Stimulated activated effector memory CD8-positive, alpha-beta T cell treated with anti-CD3 and anti-CD28 coated beads, Interleukin-12 subunit alpha, Interleukin-12 subunit beta, amount 100 ng/mL, for 72 hours (primary cell): ENCODE measurements at regions not wholly inside any gene's neighbourhood (a gene's known extent, or its start where the extent isn't known, plus 50 kb on each side); places are given as distances from the start of the nearest gene placed in this dataset.

Source experiments
- ATAC-seq: fragments of 150-1000 bp; cut with Tn5 transposase; 2 replicates; pipeline ENCODE4 v1.10.0; 2021
- DNase-seq, 2 donors: peaks; one replicate each; pipeline ENCODE4 v3.0.0; 2021 to 2022; ENCODE audit warnings: low spot score in 2 of 2
- H3K27ac Mint-ChIP-seq: one replicate; pipeline ENCODE4 v1.8.0; 2022; ENCODE audit warnings: mild to moderate bottlenecking, mixed read lengths
- H3K36me3 Mint-ChIP-seq: one replicate; pipeline ENCODE4 v1.8.0; 2022; ENCODE audit warnings: mild to moderate bottlenecking, mixed read lengths
- H3K4me1 Mint-ChIP-seq: one replicate; pipeline ENCODE4 v1.8.0; 2022; ENCODE audit warnings: mixed read lengths
- H3K4me3 Mint-ChIP-seq: one replicate; pipeline ENCODE4 v1.8.0; 2022; ENCODE audit warnings: mild to moderate bottlenecking, mixed read lengths
- H3K9me3 Mint-ChIP-seq: one replicate; pipeline ENCODE4 v1.8.0; 2022; ENCODE audit warnings: mixed read lengths

DNA sequence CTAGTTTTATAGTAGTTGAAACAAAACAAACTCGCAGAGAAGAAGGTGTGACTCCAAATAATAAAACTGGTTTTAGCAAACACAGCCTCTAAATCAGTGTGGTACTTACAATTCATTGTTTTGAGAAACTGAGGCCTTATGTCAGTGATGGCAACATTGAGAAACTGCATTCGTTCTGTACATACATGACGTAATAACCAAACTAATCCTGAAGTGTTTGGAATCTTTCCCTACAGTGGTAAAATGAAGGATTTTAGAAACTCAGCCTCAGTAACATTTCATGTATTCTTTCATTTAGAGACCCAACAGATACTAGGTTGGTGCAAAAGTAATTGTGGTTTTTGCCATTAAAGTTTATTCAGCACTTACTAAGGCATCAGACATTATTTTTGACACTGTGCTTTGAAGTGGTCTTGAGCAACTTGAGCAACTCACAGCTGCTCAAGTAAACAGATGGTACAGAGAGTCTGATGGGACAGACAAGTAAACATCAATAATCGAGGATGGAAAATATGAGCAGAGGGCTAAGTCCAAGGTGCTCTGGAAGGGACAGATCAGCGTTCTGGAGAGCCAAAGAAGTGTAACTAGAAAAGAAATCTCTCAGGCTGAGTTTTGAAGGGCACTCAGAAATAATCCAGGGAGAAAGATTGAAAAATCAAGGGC lies 390.8 kb upstream of the BOD1L1 start:
- H3K9me3 Mint-ChIP-seq = peaks cover 9% of the 10 kb centered on the region
- DNase-seq (no peak), ATAC-seq (no peak)
- no peak overlapping the region for H3K4me3 Mint-ChIP-seq
- no peaks in the 10 kb centered on the region for H3K4me1 Mint-ChIP-seq
- no peak overlapping the region for H3K27ac Mint-ChIP-seq
- no peaks in the 10 kb centered on the region for H3K36me3 Mint-ChIP-seq

- ATAC-seq = no peak
- no peak overlapping the region for H3K27ac Mint-ChIP-seq
Measured at GRCh38 chr4:14022456-14022855, 394.9 kb upstream of the BOD1L1 start.

DNA sequence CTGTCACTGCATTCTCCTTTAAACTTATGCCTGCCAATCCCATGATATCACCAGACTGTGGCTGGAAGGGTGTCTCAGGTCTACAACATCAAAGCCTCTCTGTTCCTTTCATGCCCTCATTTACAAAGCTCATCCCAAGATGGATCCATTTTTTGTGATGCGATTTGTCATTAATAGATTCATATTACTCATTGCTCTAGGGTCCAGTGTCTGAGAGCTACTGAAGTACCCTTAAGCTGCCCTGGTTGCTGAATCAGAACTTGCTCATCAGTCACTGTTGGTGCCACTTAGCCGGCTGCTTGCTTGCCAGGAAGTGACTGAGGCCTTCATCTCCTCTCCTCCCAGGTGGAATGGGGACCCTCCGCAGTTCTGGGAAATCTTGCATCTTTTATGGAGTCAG lies 395.5 kb upstream of the BOD1L1 start:
- ATAC-seq (no peak), DNase-seq (no peak)
- H3K27ac Mint-ChIP-seq = no peak overlapping the region
- no peaks in the 10 kb centered on the region for H3K36me3 Mint-ChIP-seq
- peaks cover 5% of the 10 kb centered on the region for H3K9me3 Mint-ChIP-seq
- no peaks in the 10 kb centered on the region for H3K4me1 Mint-ChIP-seq
- no peak overlapping the region for H3K4me3 Mint-ChIP-seq

More at GRCh38 chr4:14022456-14022855, 394.9 kb upstream of the BOD1L1 start:
- Mint-ChIP-seq H3K9me3 (peaks cover 5% of the 10 kb centered on the region), H3K4me3 (no peak overlapping the region), H3K4me1 (no peaks in the 10 kb centered on the region), H3K36me3 (no peaks in the 10 kb centered on the region)
- no peak for DNase-seq

DNA sequence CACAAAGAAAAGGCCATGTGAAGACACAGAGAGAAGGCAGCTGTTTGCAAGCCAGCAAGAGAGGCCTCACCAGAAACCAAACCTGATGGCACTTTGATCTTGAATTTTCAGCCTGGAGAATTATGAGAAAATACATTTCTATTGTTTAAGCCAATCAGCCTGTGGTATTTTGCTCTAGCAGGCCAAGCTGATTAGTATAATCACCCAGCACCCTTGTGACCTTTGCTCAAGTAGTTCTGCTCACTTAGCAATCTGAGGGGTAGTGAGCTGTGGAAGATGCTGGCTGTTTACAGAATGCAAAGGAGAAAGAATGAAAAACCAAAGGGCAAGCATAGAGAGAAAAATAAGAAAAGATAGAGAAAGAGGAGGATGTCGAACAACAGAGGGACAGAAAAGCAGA lies 396.4 kb upstream of the BOD1L1 start:
- peaks cover 5% of the 10 kb centered on the region for H3K9me3 Mint-ChIP-seq
- H3K4me1 Mint-ChIP-seq = no peaks in the 10 kb centered on the region
- no peaks in the 10 kb centered on the region for H3K36me3 Mint-ChIP-seq
- H3K27ac Mint-ChIP-seq = no peak overlapping the region
- H3K4me3 Mint-ChIP-seq = no peak overlapping the region
- ATAC-seq = no peak
- DNase-seq = no peak

- no peak overlapping the region for H3K4me3 Mint-ChIP-seq
- no peak for DNase-seq
- H3K9me3 Mint-ChIP-seq = peaks cover 7% of the 10 kb centered on the region
- H3K36me3 Mint-ChIP-seq = no peaks in the 10 kb centered on the region
- no peaks in the 10 kb centered on the region for H3K4me1 Mint-ChIP-seq
- no peak for ATAC-seq
- no peak overlapping the region for H3K27ac Mint-ChIP-seq
Measured at GRCh38 chr4:14025111-14025510, 397.6 kb upstream of the BOD1L1 start.

- ATAC-seq (no peak), DNase-seq (no peak)
Measured at GRCh38 chr4:14025891-14026290, 398.4 kb upstream of the BOD1L1 start.

GRCh38 chr4:14028862-14029261 lies 401.3 kb upstream of the BOD1L1 start:
- H3K27ac Mint-ChIP-seq = no peak overlapping the region
- ATAC-seq = no peak
- DNase-seq = no peak
- no peak overlapping the region for H3K4me3 Mint-ChIP-seq
- H3K4me1 Mint-ChIP-seq = no peaks in the 10 kb centered on the region
- no peaks in the 10 kb centered on the region for H3K36me3 Mint-ChIP-seq
- H3K9me3 Mint-ChIP-seq = peaks cover 7% of the 10 kb centered on the region

More at GRCh38 chr4:14025891-14026290, 398.4 kb upstream of the BOD1L1 start:
- Mint-ChIP-seq H3K4me3 (no peak overlapping the region), H3K27ac (no peak overlapping the region), H3K4me1 (no peaks in the 10 kb centered on the region), H3K36me3 (no peaks in the 10 kb centered on the region), H3K9me3 (peaks cover 7% of the 10 kb centered on the region)

DNA sequence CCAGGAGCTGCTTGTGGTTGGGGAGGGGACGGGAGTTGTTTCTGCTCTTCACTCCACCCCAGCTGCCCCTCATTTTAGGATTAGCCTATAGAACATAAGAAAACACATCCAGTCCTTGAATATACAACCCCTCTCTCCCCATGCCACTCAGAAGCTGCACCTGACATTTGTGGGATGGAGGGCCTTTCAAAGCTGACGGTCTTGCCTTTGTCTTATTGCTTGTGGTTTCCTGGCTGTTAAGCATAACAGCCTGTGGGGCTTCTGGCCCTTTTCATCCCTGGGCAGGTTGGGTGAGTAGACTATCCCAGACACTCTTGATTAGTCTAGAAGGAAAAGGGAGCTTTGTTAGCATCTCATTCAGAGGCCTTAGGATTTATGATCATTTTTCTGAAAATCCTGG lies 407.6 kb upstream of the BOD1L1 start:
- H3K4me1 Mint-ChIP-seq = no peaks in the 10 kb centered on the region
- H3K9me3 Mint-ChIP-seq = peaks cover 4% of the 10 kb centered on the region
- no peak overlapping the region for H3K4me3 Mint-ChIP-seq
- DNase-seq (no peak), ATAC-seq (no peak)
- no peak overlapping the region for H3K27ac Mint-ChIP-seq
- no peaks in the 10 kb centered on the region for H3K36me3 Mint-ChIP-seq

- H3K4me1 Mint-ChIP-seq = no peaks in the 10 kb centered on the region
- no peaks in the 10 kb centered on the region for H3K36me3 Mint-ChIP-seq
- no peak overlapping the region for H3K27ac Mint-ChIP-seq
- ATAC-seq (no peak), DNase-seq (no peak)
- H3K9me3 Mint-ChIP-seq = peaks cover 2% of the 10 kb centered on the region
- no peak overlapping the region for H3K4me3 Mint-ChIP-seq
Measured at GRCh38 chr4:14043203-14043602, 415.7 kb upstream of the BOD1L1 start.

GRCh38 chr4:14046642-14047041 lies 419.1 kb upstream of the BOD1L1 start:
- Mint-ChIP-seq H3K36me3 (no peaks in the 10 kb centered on the region), H3K27ac (no peak overlapping the region), H3K4me1 (no peaks in the 10 kb centered on the region), H3K9me3 (no peaks in the 10 kb centered on the region), H3K4me3 (no peak overlapping the region)
- DNase-seq = no peak
- ATAC-seq = no peak

GRCh38 chr4:14047840-14048239 lies 420.3 kb upstream of the BOD1L1 start:
- Mint-ChIP-seq H3K4me1 (no peaks in the 10 kb centered on the region), H3K27ac (no peak overlapping the region), H3K9me3 (no peaks in the 10 kb centered on the region), H3K36me3 (no peaks in the 10 kb centered on the region), H3K4me3 (no peak overlapping the region)
- DNase-seq (no peak), ATAC-seq (no peak)

GRCh38 chr4:14049946-14050345 lies 422.4 kb upstream of the BOD1L1 start:
- H3K4me1 Mint-ChIP-seq = no peaks in the 10 kb centered on the region
- no peaks in the 10 kb centered on the region for H3K36me3 Mint-ChIP-seq
- DNase-seq (no peak), ATAC-seq (no peak)
- no peak overlapping the region for H3K4me3 Mint-ChIP-seq
- no peaks in the 10 kb centered on the region for H3K9me3 Mint-ChIP-seq
- H3K27ac Mint-ChIP-seq = no peak overlapping the region

DNA sequence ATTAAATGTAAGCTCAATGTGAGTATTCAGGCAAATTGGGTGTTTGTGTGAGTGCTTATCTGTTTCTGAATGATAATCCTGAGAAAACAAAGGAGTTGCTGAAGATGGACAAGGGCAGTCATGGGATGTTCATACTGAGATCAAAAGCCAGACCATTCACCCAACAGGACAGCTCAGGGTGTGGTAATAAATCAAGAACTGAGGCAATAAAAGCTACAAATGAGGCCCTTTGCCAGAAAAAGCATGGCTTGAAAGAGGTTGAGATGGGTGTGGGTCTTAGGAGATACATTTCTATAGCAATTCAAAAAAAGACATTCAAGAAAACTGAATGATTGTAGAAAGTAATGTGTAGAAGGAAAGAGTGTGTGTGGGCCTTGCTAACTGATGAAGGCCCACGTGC lies 425.8 kb upstream of the BOD1L1 start:
- H3K4me3 Mint-ChIP-seq = no peak overlapping the region
- H3K27ac Mint-ChIP-seq = no peak overlapping the region
- no peaks in the 10 kb centered on the region for H3K9me3 Mint-ChIP-seq
- H3K36me3 Mint-ChIP-seq = no peaks in the 10 kb centered on the region
- no peak for ATAC-seq
- no peak for DNase-seq
- no peaks in the 10 kb centered on the region for H3K4me1 Mint-ChIP-seq

DNA sequence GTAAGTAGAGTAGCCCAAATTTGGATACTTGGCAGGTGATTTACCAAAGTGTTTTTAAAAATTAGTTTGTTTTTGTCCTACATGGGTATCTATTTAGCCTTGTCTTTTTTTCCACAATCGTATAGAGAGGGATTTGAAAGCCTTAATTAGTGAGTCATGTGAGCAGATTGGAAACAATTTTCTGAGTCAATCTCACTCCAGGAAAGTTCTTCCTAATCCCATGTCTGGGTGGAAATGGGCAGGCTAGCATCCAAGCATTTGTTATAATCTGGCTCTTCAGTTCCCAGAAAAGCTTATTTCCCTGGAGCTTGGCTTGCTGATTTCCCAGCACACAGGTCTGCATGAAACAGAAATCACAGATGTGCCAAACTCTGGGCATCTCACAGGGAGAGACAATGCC lies 426.9 kb upstream of the BOD1L1 start:
- no peak for ATAC-seq
- no peak overlapping the region for H3K4me3 Mint-ChIP-seq
- no peaks in the 10 kb centered on the region for H3K4me1 Mint-ChIP-seq
- no peaks in the 10 kb centered on the region for H3K9me3 Mint-ChIP-seq
- H3K27ac Mint-ChIP-seq = no peak overlapping the region
- DNase-seq = no peak
- no peaks in the 10 kb centered on the region for H3K36me3 Mint-ChIP-seq

DNA sequence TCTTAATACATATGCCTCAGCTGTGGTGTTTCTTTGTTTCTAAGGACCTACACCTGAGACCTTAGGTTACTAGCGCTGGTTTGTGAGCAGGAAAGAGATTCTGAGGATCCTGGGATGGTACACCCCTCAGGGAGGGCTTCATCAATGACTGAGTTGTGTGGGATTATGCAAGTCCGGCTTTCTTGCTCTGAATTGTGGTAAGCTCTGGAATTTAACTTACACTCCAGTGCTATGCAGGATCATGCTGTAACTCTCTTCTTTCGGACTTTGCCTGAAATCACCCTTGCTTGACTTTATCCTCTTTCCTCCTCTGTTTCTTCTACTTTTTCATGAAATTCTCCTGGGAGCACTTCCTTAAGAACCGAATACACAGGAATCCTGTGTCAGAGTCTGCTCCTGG lies 431.5 kb upstream of the BOD1L1 start:
- Mint-ChIP-seq H3K36me3 (no peaks in the 10 kb centered on the region), H3K27ac (no peak overlapping the region), H3K4me3 (no peak overlapping the region), H3K9me3 (no peaks in the 10 kb centered on the region), H3K4me1 (no peaks in the 10 kb centered on the region)
- no peak for DNase-seq
- no peak for ATAC-seq

GRCh38 chr4:14064984-14065383 lies 437.5 kb upstream of the BOD1L1 start:
- ATAC-seq (no peak), DNase-seq (no peak)
- Mint-ChIP-seq H3K4me1 (no peaks in the 10 kb centered on the region), H3K36me3 (no peaks in the 10 kb centered on the region), H3K4me3 (no peak overlapping the region), H3K9me3 (peaks cover under 1% of the 10 kb centered on the region), H3K27ac (no peak overlapping the region)

- no peaks in the 10 kb centered on the region for H3K36me3 Mint-ChIP-seq
- DNase-seq (no peak), ATAC-seq (no peak)
- H3K27ac Mint-ChIP-seq = no peak overlapping the region
- H3K4me1 Mint-ChIP-seq = no peaks in the 10 kb centered on the region
- H3K9me3 Mint-ChIP-seq = peaks cover 3% of the 10 kb centered on the region
- H3K4me3 Mint-ChIP-seq = no peak overlapping the region
Measured at GRCh38 chr4:14065406-14065805, 437.9 kb upstream of the BOD1L1 start.
